ENCODE measurements at regions not wholly inside any gene's neighbourhood (a gene's known extent, or its start where the extent isn't known, plus 50 kb on each side); places are given as distances from the start of the nearest gene placed in this dataset.

- BruUV-seq (replicated peaks) = no TSS peak
- H3K27me3 ChIP-seq (ENCODE audit: control insufficient read depth in 1 of 2, insufficient read depth in 2 of 2, low read length in 2 of 2) = peaks cover 12 to 67% of the 10 kb centered on the region in 2 experiments
- no peak for TF ChIP-seq ZNF704 (CRISPR knock-in tag; IDR thresholded peaks at IDR 0.05; ENCODE audit: borderline replicate concordance)
- no peak for TF ChIP-seq TRAFD1 (CRISPR knock-in tag; IDR thresholded peaks at IDR 0.05; ENCODE audit: borderline replicate concordance)
- no peak for TF ChIP-seq ZSCAN29 (CRISPR knock-in tag; conservative IDR thresholded peaks at IDR 0.05)
- TF ChIP-seq, protein P1, sequence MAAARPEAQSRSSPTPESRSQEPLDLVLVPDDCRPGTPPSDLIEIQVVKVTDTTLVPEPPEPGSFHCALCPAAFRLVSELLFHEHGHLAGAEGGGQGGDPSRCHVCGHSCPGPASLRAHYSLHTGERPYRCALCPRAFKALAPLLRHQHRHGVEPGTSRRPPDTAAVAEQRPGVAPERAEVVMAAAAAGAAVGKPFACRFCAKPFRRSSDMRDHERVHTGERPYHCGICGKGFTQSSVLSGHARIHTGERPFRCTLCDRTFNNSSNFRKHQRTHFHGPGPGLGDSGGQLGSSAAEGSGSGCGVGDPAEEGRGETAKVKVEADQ (CRISPR knock-in tag; IDR thresholded peaks at IDR 0.05; ENCODE audit: borderline replicate concordance) = no peak
- no peak for TF ChIP-seq ZFP36L2 (CRISPR knock-in tag; IDR thresholded peaks at IDR 0.05)
- no peak for TF ChIP-seq TMF1 (CRISPR knock-in tag; IDR thresholded peaks at IDR 0.05; ENCODE audit: low read depth)
- no peak for TF ChIP-seq ZNF572 (CRISPR knock-in tag; IDR thresholded peaks at IDR 0.05)
- no peak for TF ChIP-seq ZBTB49 (CRISPR knock-in tag; IDR thresholded peaks at IDR 0.05; ENCODE audit: borderline replicate concordance)
- TF ChIP-seq ZNF549 (CRISPR knock-in tag; IDR thresholded peaks at IDR 0.05) = no peak
- no peak for TF ChIP-seq ZNF678 (CRISPR knock-in tag; IDR thresholded peaks at IDR 0.05)
- TF ChIP-seq ZNF282 (IDR thresholded peaks at IDR 0.05; ENCODE audit: partially characterized antibody) = no peak
- no peak for TF ChIP-seq KMT2B (CRISPR knock-in tag; IDR thresholded peaks at IDR 0.05)
- no peak for TF ChIP-seq ZSCAN5A (CRISPR knock-in tag; IDR thresholded peaks at IDR 0.05; ENCODE audit: borderline replicate concordance)
- TF ChIP-seq MAX (IDR thresholded peaks at IDR 0.05) = no peak
- TF ChIP-seq POGZ (CRISPR knock-in tag; IDR thresholded peaks at IDR 0.05) = no peak
- no peak for TF ChIP-seq ZNF496 (CRISPR knock-in tag; IDR thresholded peaks at IDR 0.05; ENCODE audit: insufficient replicate concordance)
Observed at GRCh38 chr22:49616356-49617231, 211.1 kb downstream of the BRD1 start.

More at GRCh38 chr22:49616356-49617231, 211.1 kb downstream of the BRD1 start:
- ATAC-seq (no peak; the same call in 2 of the 3 replicates), DNase-seq (ENCODE audit: low spot score) (no peak), FAIRE-seq (no peak)
- Histone ChIP-seq H2AFZ (ENCODE audit: low read length) (no peak overlapping the region), H3K79me2 (ENCODE audit: insufficient read depth, low read length) (no peaks in the 10 kb centered on the region), H3K9me3 (ENCODE audit: low read length) (peaks cover 6% of the 10 kb centered on the region; the same call in 1 of the 2 replicates), H4K20me1 (ENCODE audit: insufficient read depth, low read length) (peaks cover under 1% of the 10 kb centered on the region; the same call in 1 of the 2 replicates), H3K4me1 (ENCODE audit: insufficient read depth, low read length) (no peaks in the 10 kb centered on the region), H3K9ac (ENCODE audit: insufficient read depth, low read depth, low read length) (no peak overlapping the region), H3K4me2 (ENCODE audit: low read depth, low read length) (no peak overlapping the region), H3K36me3 (replicated peaks in 1 of 2; ENCODE audit: control insufficient read depth in 1 of 2, insufficient read depth in 2 of 2, low read length in 2 of 2) (no peaks in the 10 kb centered on the region), H3K4me3 (replicated peaks in 1 of 3; ENCODE audit: insufficient read depth in 1 of 3, low read depth in 2 of 3, low read length in 3 of 3) (no peak overlapping the region), H3K27ac (ENCODE audit: extremely low read length, insufficient read depth, low read length) (no peak overlapping the region)
- ChIA-PET POLR2A (no interaction called here), CTCF (ENCODE audit: low intra/inter-chr PET ratio, low total read pairs) (no interaction called here)
- WGBS (ENCODE audit: low lambda C conversion rate) = 29% methylated on average over 27 of the region's 37 CpGs
- in situ Hi-C loops (cut with HindIII; ENCODE audit: extremely low pct_ligation_motif_present, low pct_unique_long_range_greater_than_20kb) = no loop called here
- intact Hi-C loops (cut with micrococcal nuclease; ENCODE audit: unreplicated experiment) = no loop called here

Measured in HepG2 (cell line).